ENCODE measurements at regions not wholly inside any gene's neighbourhood (a gene's known extent, or its start where the extent isn't known, plus 50 kb on each side); places are given as distances from the start of the nearest gene placed in this dataset.

- Histone ChIP-seq H3K27me3 (ENCODE audit: control insufficient read depth in 2 of 2, insufficient read depth in 2 of 2, low read length in 2 of 2) (peaks cover 0 to 2% of the 10 kb centered on the region in 2 donors), H3K9ac (ENCODE audit: low read depth in 1 of 2, low read length in 2 of 2) (no peak overlapping the region), H3K4me1 (ENCODE audit: control insufficient read depth in 2 of 2, insufficient read depth in 2 of 2, low read length in 2 of 2) (peaks cover 9 to 20% of the 10 kb centered on the region in 2 donors), H3K4me3 (ENCODE audit: low read length in 2 of 2) (no peak overlapping the region), H3K9me3 (ENCODE audit: control insufficient read depth in 2 of 2, low read length in 2 of 2) (no peaks in the 10 kb centered on the region), H3K27ac (ENCODE audit: low read depth in 2 of 2, low read length in 2 of 2) (no peak overlapping the region), H3K36me3 (ENCODE audit: control insufficient read depth in 2 of 2, insufficient read depth in 2 of 2, low read length in 2 of 2) (no peaks in the 10 kb centered on the region)
Observed at GRCh38 chr22:48256041-48256739, 1493.7 kb downstream of the TBC1D22A start.

DNA sequence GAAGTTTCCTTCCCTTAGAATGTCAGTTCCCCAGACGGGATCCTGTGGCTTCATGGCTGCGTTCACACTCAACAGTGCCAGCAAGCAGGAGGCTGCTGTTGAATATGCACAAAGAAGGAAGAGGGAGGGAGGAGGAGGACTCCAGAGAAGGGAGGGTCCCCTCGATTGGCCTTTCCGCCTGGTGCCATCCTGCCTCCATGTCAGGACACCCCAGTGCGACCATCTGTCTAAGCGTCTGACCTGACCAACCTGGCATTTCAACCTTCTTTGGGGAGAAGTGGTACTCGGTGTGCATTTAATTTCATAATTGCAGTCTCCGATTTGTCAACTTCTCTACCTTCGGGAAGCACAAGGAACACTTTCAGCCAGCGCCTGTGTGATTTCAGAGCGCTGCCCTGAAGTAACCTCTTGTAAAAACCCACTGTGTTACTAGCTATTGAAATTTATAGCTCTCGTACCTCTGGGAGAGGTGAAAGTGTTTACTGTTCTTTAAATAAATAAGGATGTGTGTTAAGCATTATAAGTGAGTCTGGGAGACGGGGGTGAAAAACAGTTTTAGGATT is 1491.9 kb downstream of the TBC1D22A start:
- Histone ChIP-seq H3K9ac (ENCODE audit: low read depth in 1 of 2, low read length in 2 of 2) (peak overlapping the region; percentile 32 to 48), H3K27ac (ENCODE audit: low read depth in 2 of 2, low read length in 2 of 2) (peak overlapping the region; percentile 58 to 75), H3K27me3 (ENCODE audit: control insufficient read depth in 2 of 2, insufficient read depth in 2 of 2, low read length in 2 of 2) (peaks cover 0 to 2% of the 10 kb centered on the region in 2 donors), H3K36me3 (ENCODE audit: control insufficient read depth in 2 of 2, insufficient read depth in 2 of 2, low read length in 2 of 2) (no peaks in the 10 kb centered on the region), H3K4me3 (ENCODE audit: low read length in 2 of 2) (peak overlapping the region; percentile 24 to 54), H3K4me1 (ENCODE audit: control insufficient read depth in 2 of 2, insufficient read depth in 2 of 2, low read length in 2 of 2) (peaks cover 9 to 20% of the 10 kb centered on the region in 2 donors), H3K9me3 (ENCODE audit: control insufficient read depth in 2 of 2, low read length in 2 of 2) (no peaks in the 10 kb centered on the region)

GRCh38 chr22:48253573-48253972 is 1491.1 kb downstream of the TBC1D22A start:
- peaks cover 9 to 20% of the 10 kb centered on the region in 2 donors for H3K4me1 ChIP-seq (ENCODE audit: control insufficient read depth in 2 of 2, insufficient read depth in 2 of 2, low read length in 2 of 2)
- peak overlapping the region in 1 of 2 donors; percentile 48 for H3K9ac ChIP-seq (ENCODE audit: low read depth in 1 of 2, low read length in 2 of 2)
- H3K4me3 ChIP-seq (ENCODE audit: low read length in 2 of 2): no peak overlapping the region
- H3K27ac ChIP-seq (ENCODE audit: low read depth in 2 of 2, low read length in 2 of 2): peak overlapping the region in 1 of 2 donors; percentile 75
- H3K9me3 ChIP-seq (ENCODE audit: control insufficient read depth in 2 of 2, low read length in 2 of 2): no peaks in the 10 kb centered on the region
- H3K36me3 ChIP-seq (ENCODE audit: control insufficient read depth in 2 of 2, insufficient read depth in 2 of 2, low read length in 2 of 2): no peaks in the 10 kb centered on the region
- peaks cover 0 to 2% of the 10 kb centered on the region in 2 donors for H3K27me3 ChIP-seq (ENCODE audit: control insufficient read depth in 2 of 2, insufficient read depth in 2 of 2, low read length in 2 of 2)

DNA sequence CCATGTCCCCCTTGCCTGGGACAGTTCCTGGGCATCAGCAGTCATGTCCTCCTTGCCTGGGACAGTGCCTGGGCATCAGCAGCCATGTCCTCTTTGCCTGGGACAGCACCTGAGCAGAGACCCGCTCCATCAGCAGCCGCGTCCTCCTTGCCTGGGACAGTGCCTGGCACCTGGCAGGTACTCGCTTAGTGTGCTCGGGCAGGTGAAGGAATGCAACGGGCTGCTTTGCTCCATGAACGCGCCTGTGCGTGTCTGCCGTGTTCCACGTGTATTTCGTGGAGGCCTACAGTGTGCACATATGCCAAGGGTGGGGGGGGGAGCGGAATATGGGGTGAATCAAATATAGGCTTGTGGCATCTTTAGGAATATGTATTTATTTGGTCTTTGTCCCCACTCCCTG is 1490.7 kb downstream of the TBC1D22A start:
- Histone ChIP-seq H3K4me1 (ENCODE audit: control insufficient read depth in 2 of 2, insufficient read depth in 2 of 2, low read length in 2 of 2) (peaks cover 9 to 20% of the 10 kb centered on the region in 2 donors), H3K27me3 (ENCODE audit: control insufficient read depth in 2 of 2, insufficient read depth in 2 of 2, low read length in 2 of 2) (peaks cover 0 to 2% of the 10 kb centered on the region in 2 donors), H3K9me3 (ENCODE audit: control insufficient read depth in 2 of 2, low read length in 2 of 2) (no peaks in the 10 kb centered on the region)

GRCh38 chr22:48251629-48252028 is 1489.2 kb downstream of the TBC1D22A start:
- H3K27ac ChIP-seq (ENCODE audit: low read depth in 2 of 2, low read length in 2 of 2): no peak overlapping the region
- no peaks in the 10 kb centered on the region for H3K9me3 ChIP-seq (ENCODE audit: control insufficient read depth in 2 of 2, low read length in 2 of 2)
- peaks cover 0 to 2% of the 10 kb centered on the region in 2 donors for H3K27me3 ChIP-seq (ENCODE audit: control insufficient read depth in 2 of 2, insufficient read depth in 2 of 2, low read length in 2 of 2)
- H3K9ac ChIP-seq (ENCODE audit: low read depth in 1 of 2, low read length in 2 of 2): no peak overlapping the region
- H3K4me3 ChIP-seq (ENCODE audit: low read length in 2 of 2): no peak overlapping the region
- peaks cover 9 to 20% of the 10 kb centered on the region in 2 donors for H3K4me1 ChIP-seq (ENCODE audit: control insufficient read depth in 2 of 2, insufficient read depth in 2 of 2, low read length in 2 of 2)
- no peaks in the 10 kb centered on the region for H3K36me3 ChIP-seq (ENCODE audit: control insufficient read depth in 2 of 2, insufficient read depth in 2 of 2, low read length in 2 of 2)

More for the DNA sequence above, 1490.7 kb downstream of the TBC1D22A start:
- no peak overlapping the region for H3K9ac ChIP-seq (ENCODE audit: low read depth in 1 of 2, low read length in 2 of 2)
- H3K27ac ChIP-seq (ENCODE audit: low read depth in 2 of 2, low read length in 2 of 2): no peak overlapping the region
- H3K36me3 ChIP-seq (ENCODE audit: control insufficient read depth in 2 of 2, insufficient read depth in 2 of 2, low read length in 2 of 2): no peaks in the 10 kb centered on the region
- H3K4me3 ChIP-seq (ENCODE audit: low read length in 2 of 2): no peak overlapping the region

GRCh38 chr22:48250937-48251530 is 1488.6 kb downstream of the TBC1D22A start:
- Histone ChIP-seq H3K9ac (ENCODE audit: low read depth in 1 of 2, low read length in 2 of 2) (no peak overlapping the region), H3K4me1 (ENCODE audit: control insufficient read depth in 2 of 2, insufficient read depth in 2 of 2, low read length in 2 of 2) (peaks cover 9 to 20% of the 10 kb centered on the region in 2 donors), H3K4me3 (ENCODE audit: low read length in 2 of 2) (no peak overlapping the region), H3K27ac (ENCODE audit: low read depth in 2 of 2, low read length in 2 of 2) (no peak overlapping the region), H3K9me3 (ENCODE audit: control insufficient read depth in 2 of 2, low read length in 2 of 2) (no peaks in the 10 kb centered on the region), H3K27me3 (ENCODE audit: control insufficient read depth in 2 of 2, insufficient read depth in 2 of 2, low read length in 2 of 2) (peaks cover 0 to 2% of the 10 kb centered on the region in 2 donors), H3K36me3 (ENCODE audit: control insufficient read depth in 2 of 2, insufficient read depth in 2 of 2, low read length in 2 of 2) (no peaks in the 10 kb centered on the region)

- H3K9ac ChIP-seq (ENCODE audit: low read depth in 1 of 2, low read length in 2 of 2): no peak overlapping the region
- no peaks in the 10 kb centered on the region for H3K27me3 ChIP-seq (ENCODE audit: control insufficient read depth in 2 of 2, insufficient read depth in 2 of 2, low read length in 2 of 2)
- H3K27ac ChIP-seq (ENCODE audit: low read depth in 2 of 2, low read length in 2 of 2): no peak overlapping the region
- H3K36me3 ChIP-seq (ENCODE audit: control insufficient read depth in 2 of 2, insufficient read depth in 2 of 2, low read length in 2 of 2): no peaks in the 10 kb centered on the region
- peaks cover 9 to 20% of the 10 kb centered on the region in 2 donors for H3K4me1 ChIP-seq (ENCODE audit: control insufficient read depth in 2 of 2, insufficient read depth in 2 of 2, low read length in 2 of 2)
- H3K4me3 ChIP-seq (ENCODE audit: low read length in 2 of 2): no peak overlapping the region
- H3K9me3 ChIP-seq (ENCODE audit: control insufficient read depth in 2 of 2, low read length in 2 of 2): no peaks in the 10 kb centered on the region
Observed at GRCh38 chr22:48250286-48250895, 1487.9 kb downstream of the TBC1D22A start.

DNA sequence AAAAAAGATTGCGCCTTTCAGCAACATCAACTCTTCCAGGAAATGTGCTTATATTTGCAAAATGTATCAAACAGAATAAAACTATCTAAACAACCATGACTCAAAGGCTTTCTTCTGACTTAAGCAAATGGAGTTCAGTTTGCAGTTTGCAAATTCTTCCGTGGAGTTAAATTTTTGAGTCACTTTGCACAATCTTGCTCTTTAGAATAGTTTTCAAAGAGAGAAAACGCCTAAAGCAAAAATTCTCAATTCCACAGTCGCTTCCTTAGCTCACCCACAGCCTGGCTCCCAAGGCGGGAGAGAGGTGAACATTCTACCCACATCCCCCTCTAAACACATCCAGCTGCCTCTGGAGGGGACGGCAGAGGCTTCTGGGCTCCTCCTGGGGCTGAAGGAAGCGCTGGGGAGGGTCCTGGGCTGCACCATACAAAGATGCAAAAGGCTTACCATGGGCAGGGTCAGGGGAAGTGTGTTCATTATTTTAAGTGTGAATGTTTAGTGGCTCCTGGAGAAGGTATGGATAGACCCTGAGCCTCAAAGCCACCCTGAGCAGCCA is 1487.3 kb downstream of the TBC1D22A start:
- Histone ChIP-seq H3K36me3 (ENCODE audit: control insufficient read depth in 2 of 2, insufficient read depth in 2 of 2, low read length in 2 of 2) (no peaks in the 10 kb centered on the region), H3K27ac (ENCODE audit: low read depth in 2 of 2, low read length in 2 of 2) (no peak overlapping the region), H3K4me3 (ENCODE audit: low read length in 2 of 2) (no peak overlapping the region), H3K4me1 (ENCODE audit: control insufficient read depth in 2 of 2, insufficient read depth in 2 of 2, low read length in 2 of 2) (peaks cover 6 to 15% of the 10 kb centered on the region in 2 donors), H3K9ac (ENCODE audit: low read depth in 1 of 2, low read length in 2 of 2) (no peak overlapping the region), H3K27me3 (ENCODE audit: control insufficient read depth in 2 of 2, insufficient read depth in 2 of 2, low read length in 2 of 2) (no peaks in the 10 kb centered on the region), H3K9me3 (ENCODE audit: control insufficient read depth in 2 of 2, low read length in 2 of 2) (no peaks in the 10 kb centered on the region)

DNA sequence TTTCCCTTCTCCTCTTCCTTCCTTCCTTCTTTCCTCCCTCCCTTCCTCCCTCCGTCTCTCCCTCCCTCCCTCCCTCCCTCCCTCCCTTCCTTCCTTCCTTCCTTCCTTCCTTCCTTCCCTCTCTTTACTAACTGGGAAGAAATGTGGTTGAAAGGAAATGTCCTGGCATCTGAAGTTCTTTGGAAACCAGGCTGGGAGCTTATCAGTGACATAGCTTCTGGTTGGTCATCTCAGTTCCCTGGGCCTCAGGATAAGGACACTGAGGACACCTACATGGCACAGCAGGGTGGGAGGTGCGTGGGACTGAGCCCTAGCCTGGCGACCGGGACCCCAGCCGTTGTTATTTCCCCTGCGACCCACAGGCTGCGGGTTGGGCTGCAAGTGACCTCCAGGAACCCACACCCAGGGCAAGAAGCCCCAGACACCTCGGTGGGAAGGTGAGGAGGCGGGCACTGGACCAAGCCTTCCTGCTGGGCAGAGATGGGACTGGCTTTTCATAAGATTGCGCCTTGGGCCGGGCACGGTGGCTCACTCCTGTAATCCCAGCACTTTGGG is 1486.5 kb downstream of the TBC1D22A start:
- Histone ChIP-seq H3K4me3 (ENCODE audit: low read length in 2 of 2) (no peak overlapping the region), H3K9ac (ENCODE audit: low read depth in 1 of 2, low read length in 2 of 2) (no peak overlapping the region), H3K27me3 (ENCODE audit: control insufficient read depth in 2 of 2, insufficient read depth in 2 of 2, low read length in 2 of 2) (no peaks in the 10 kb centered on the region), H3K36me3 (ENCODE audit: control insufficient read depth in 2 of 2, insufficient read depth in 2 of 2, low read length in 2 of 2) (no peaks in the 10 kb centered on the region), H3K4me1 (ENCODE audit: control insufficient read depth in 2 of 2, insufficient read depth in 2 of 2, low read length in 2 of 2) (peaks cover 5 to 6% of the 10 kb centered on the region in 2 donors), H3K27ac (ENCODE audit: low read depth in 2 of 2, low read length in 2 of 2) (no peak overlapping the region), H3K9me3 (ENCODE audit: control insufficient read depth in 2 of 2, low read length in 2 of 2) (no peaks in the 10 kb centered on the region)
